ENCODE measurements at regions not wholly inside any gene's neighbourhood (a gene's known extent, or its start where the extent isn't known, plus 50 kb on each side); places are given as distances from the start of the nearest gene placed in this dataset.

- Histone ChIP-seq H3K27ac (no peak overlapping the region), H3K9ac (no peak overlapping the region), H4K20me1 (ENCODE audit: insufficient read depth) (no peaks in the 10 kb centered on the region), H3K4me3 (IDR thresholded peaks at IDR 0.05; ENCODE audit: insufficient read depth, low read depth, low read length) (no peak overlapping the region), H3K36me3 (ENCODE audit: insufficient read depth) (no peaks in the 10 kb centered on the region), H3K4me2 (no peak overlapping the region), H3K79me2 (ENCODE audit: insufficient read depth, low read depth) (no peaks in the 10 kb centered on the region), H3K4me1 (ENCODE audit: low read depth, poor library complexity, severe bottlenecking) (no peaks in the 10 kb centered on the region), H2AFZ (ENCODE audit: low read depth) (no peak overlapping the region), H3K27me3 (ENCODE audit: insufficient read depth, low read depth) (no peaks in the 10 kb centered on the region)
- no peak for TF ChIP-seq CTCF (conservative IDR thresholded peaks at IDR 0.05; ENCODE audit: low read depth, low read length)
Measured at GRCh38 chr6:145555084-145555483, 180.2 kb downstream of the EPM2A start.

GRCh38 chr6:145557474-145557873 is 177.8 kb downstream of the EPM2A start:
- H3K9ac ChIP-seq: no peak overlapping the region
- H3K4me2 ChIP-seq: no peak overlapping the region
- H3K4me3 ChIP-seq (IDR thresholded peaks at IDR 0.05; ENCODE audit: insufficient read depth, low read depth, low read length): no peak overlapping the region
- TF ChIP-seq CTCF (conservative IDR thresholded peaks at IDR 0.05; ENCODE audit: low read depth, low read length): no peak
- no peaks in the 10 kb centered on the region for H3K79me2 ChIP-seq (ENCODE audit: insufficient read depth, low read depth)
- no peaks in the 10 kb centered on the region for H3K36me3 ChIP-seq (ENCODE audit: insufficient read depth)
- H4K20me1 ChIP-seq (ENCODE audit: insufficient read depth): no peaks in the 10 kb centered on the region
- no peak overlapping the region for H3K27ac ChIP-seq
- H2AFZ ChIP-seq (ENCODE audit: low read depth): no peak overlapping the region
- no peaks in the 10 kb centered on the region for H3K27me3 ChIP-seq (ENCODE audit: insufficient read depth, low read depth)
- no peaks in the 10 kb centered on the region for H3K4me1 ChIP-seq (ENCODE audit: low read depth, poor library complexity, severe bottlenecking)

- Histone ChIP-seq H3K4me2 (no peak overlapping the region), H2AFZ (ENCODE audit: low read depth) (no peak overlapping the region), H3K27me3 (ENCODE audit: insufficient read depth, low read depth) (no peaks in the 10 kb centered on the region), H3K79me2 (ENCODE audit: insufficient read depth, low read depth) (no peaks in the 10 kb centered on the region), H3K4me3 (IDR thresholded peaks at IDR 0.05; ENCODE audit: insufficient read depth, low read depth, low read length) (no peak overlapping the region), H4K20me1 (ENCODE audit: insufficient read depth) (no peaks in the 10 kb centered on the region), H3K4me1 (ENCODE audit: low read depth, poor library complexity, severe bottlenecking) (no peaks in the 10 kb centered on the region), H3K27ac (no peak overlapping the region), H3K36me3 (ENCODE audit: insufficient read depth) (no peaks in the 10 kb centered on the region), H3K9ac (no peak overlapping the region)
- no peak for TF ChIP-seq CTCF (conservative IDR thresholded peaks at IDR 0.05; ENCODE audit: low read depth, low read length)
Measured at GRCh38 chr6:145559836-145560235, 175.5 kb downstream of the EPM2A start.

- no peak overlapping the region for H3K4me2 ChIP-seq
- H3K27ac ChIP-seq: no peak overlapping the region
- H3K4me3 ChIP-seq (IDR thresholded peaks at IDR 0.05; ENCODE audit: insufficient read depth, low read depth, low read length): no peak overlapping the region
- H4K20me1 ChIP-seq (ENCODE audit: insufficient read depth): no peaks in the 10 kb centered on the region
- no peaks in the 10 kb centered on the region for H3K27me3 ChIP-seq (ENCODE audit: insufficient read depth, low read depth)
- no peaks in the 10 kb centered on the region for H3K36me3 ChIP-seq (ENCODE audit: insufficient read depth)
- H3K9ac ChIP-seq: no peak overlapping the region
- no peaks in the 10 kb centered on the region for H3K79me2 ChIP-seq (ENCODE audit: insufficient read depth, low read depth)
- H2AFZ ChIP-seq (ENCODE audit: low read depth): no peak overlapping the region
- no peak for TF ChIP-seq CTCF (conservative IDR thresholded peaks at IDR 0.05; ENCODE audit: low read depth, low read length)
- H3K4me1 ChIP-seq (ENCODE audit: low read depth, poor library complexity, severe bottlenecking): no peaks in the 10 kb centered on the region
Measured at GRCh38 chr6:145561095-145562072, 173.9 kb downstream of the EPM2A start.

Data from KMS-11 (cell line).